OCI-LY3 (cell line): ENCODE measurements at regions not wholly inside any gene's neighbourhood (a gene's known extent, or its start where the extent isn't known, plus 50 kb on each side); places are given as distances from the start of the nearest gene placed in this dataset.
A peak's percentile ranks its signal among the peaks of the same experiment; 100 is the strongest.

Experiments
- H2AFZ ChIP-seq: fragments of 200-600, 300-600 bp; shearing (Covaris generic); 2 replicates; pipeline ENCODE4 v1.6.0; 2014; ENCODE audit warnings: antibody characterized with exemption, low read depth, low read length
- H3K27ac ChIP-seq: fragments of 200-600, 300-600 bp; sonication (generic); 2 replicates; pipeline ENCODE4 v1.5.1; 2014; ENCODE audit warnings: mild to moderate bottlenecking, low read length, moderate library complexity, mixed read lengths
- H3K27me3 ChIP-seq: fragments of 200-600, 300-600 bp; sonication (generic); 2 replicates; pipeline ENCODE4 v1.6.1; 2014; ENCODE audit warnings: low read depth, low read length, mixed read lengths
- H3K36me3 ChIP-seq: fragments of 200-600, 300-600 bp; sonication (generic); replicated peaks from 2 replicates; pipeline ENCODE3; 2014; ENCODE audit warnings: low read depth, low read length, mixed read lengths
- H3K4me1 ChIP-seq: fragments of 300-600, 200-600 bp; sonication (generic); 2 replicates; pipeline ENCODE4 v1.6.1; 2014; ENCODE audit warnings: low read length, mixed read lengths
- H3K4me2 ChIP-seq: fragments of 200-600, 300-600 bp; sonication (generic); 2 replicates; pipeline ENCODE4 v1.6.1; 2014; ENCODE audit warnings: low read length, mixed read lengths
- H3K4me3 ChIP-seq: fragments of 300-600, 200-600 bp; sonication (generic); 2 replicates; pipeline ENCODE4 v1.5.1; 2014; ENCODE audit warnings: antibody characterized with exemption, mild to moderate bottlenecking, low read length, moderate library complexity
- H3K79me2 ChIP-seq: fragments of 300-600, 200-600 bp; shearing (Covaris generic); 2 replicates; pipeline ENCODE4 v1.6.1; 2014; ENCODE audit warnings: mild to moderate bottlenecking, low read length, mixed read lengths
- H3K9ac ChIP-seq: fragments of 300-600, 200-600 bp; shearing (Covaris generic); 2 replicates; pipeline ENCODE4 v1.6.0; 2014; ENCODE audit warnings: mild to moderate bottlenecking, low read length, moderate library complexity
- H3K9me3 ChIP-seq: fragments of 200-600, 300-600 bp; shearing (Covaris generic); 2 replicates; pipeline ENCODE4 v1.6.1; 2014; ENCODE audit warnings: low read length, mixed read lengths; ENCODE audit not compliant: insufficient read depth
- H4K20me1 ChIP-seq: fragments of 200-600, 300-600 bp; sonication (generic); 2 replicates; pipeline ENCODE4 v1.6.1; 2016; ENCODE audit warnings: low read length, mixed read lengths; ENCODE audit not compliant: insufficient read depth
- CTCF ChIP-seq: fragments of 200-600, 300-600 bp; sonication (generic); IDR thresholded peaks from 2 replicates; pipeline ENCODE4 v1.5.1; 2014; ENCODE audit warnings: antibody characterized with exemption, low read length, low read depth
- EZH2phosphoT487 ChIP-seq: fragments of 200-600 bp; shearing (Covaris generic); IDR thresholded peaks from 2 replicates; pipeline ENCODE4 v1.6.1; 2018; ENCODE audit warnings: antibody characterized with exemption, mixed run types, low read depth

GRCh38 chr3:7957024-7957423 is 544.6 kb upstream of the LMCD1 start:
- H3K36me3 ChIP-seq: no peaks in the 10 kb centered on the region
- no peak overlapping the region for H3K9ac ChIP-seq
- no peak overlapping the region for H3K4me2 ChIP-seq
- no peaks in the 10 kb centered on the region for H3K79me2 ChIP-seq
- H3K4me3 ChIP-seq: no peak overlapping the region
- H4K20me1 ChIP-seq: no peaks in the 10 kb centered on the region
- H3K27me3 ChIP-seq: peaks cover 3% of the 10 kb centered on the region; the same call in 1 of the 2 replicates
- TF ChIP-seq CTCF (no peak), EZH2phosphoT487 (no peak)
- H3K4me1 ChIP-seq: no peaks in the 10 kb centered on the region
- H2AFZ ChIP-seq: no peak overlapping the region
- H3K27ac ChIP-seq: no peak overlapping the region
- H3K9me3 ChIP-seq: no peaks in the 10 kb centered on the region

DNA sequence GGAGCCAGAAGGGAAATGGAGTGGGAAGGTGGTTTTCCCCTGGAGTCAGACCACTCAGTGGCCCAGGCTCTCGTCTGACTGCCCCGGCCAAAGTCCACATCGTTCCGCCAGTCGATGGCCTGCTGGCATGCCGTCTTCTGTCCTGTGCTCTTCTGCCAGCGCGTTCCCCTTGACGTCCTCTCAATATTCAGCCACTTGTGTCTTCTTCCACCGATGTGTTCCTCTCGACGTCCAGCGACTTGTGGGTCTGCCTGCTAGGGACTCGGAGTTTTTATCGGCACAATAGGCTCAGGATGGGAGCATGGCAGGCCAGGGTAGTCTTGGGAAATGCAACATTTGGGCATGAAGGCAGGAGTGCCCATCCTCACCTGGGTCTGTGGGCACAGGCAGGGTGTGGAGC is 542.5 kb upstream of the LMCD1 start:
- Histone ChIP-seq H3K9me3 (no peaks in the 10 kb centered on the region), H3K27me3 (peaks cover 6% of the 10 kb centered on the region), H3K4me2 (no peak overlapping the region), H3K27ac (no peak overlapping the region), H3K36me3 (no peaks in the 10 kb centered on the region), H3K79me2 (no peaks in the 10 kb centered on the region), H3K9ac (no peak overlapping the region), H4K20me1 (no peaks in the 10 kb centered on the region), H3K4me1 (no peaks in the 10 kb centered on the region), H2AFZ (no peak overlapping the region), H3K4me3 (no peak overlapping the region)
- no peak for TF ChIP-seq CTCF
- TF ChIP-seq EZH2phosphoT487: no peak

DNA sequence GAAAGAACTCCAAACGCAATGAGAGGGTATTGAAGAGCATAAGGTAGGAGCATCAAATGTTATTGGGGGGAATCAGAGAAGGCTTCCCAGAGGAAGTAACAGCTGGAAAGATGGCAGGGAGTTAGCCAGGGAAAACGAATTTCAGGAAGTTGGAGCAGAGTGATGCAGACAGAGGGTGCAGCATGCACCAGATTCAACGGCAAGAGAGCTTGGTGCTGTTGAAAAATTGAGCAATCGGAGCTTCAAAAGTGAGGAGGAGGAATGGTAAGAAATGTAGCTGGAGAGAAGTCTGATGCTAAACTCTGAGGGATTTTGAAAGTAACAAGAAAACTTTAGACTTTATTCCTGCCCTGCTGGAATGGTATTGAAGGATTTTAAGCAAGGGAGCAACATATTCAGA is 541.0 kb upstream of the LMCD1 start:
- Histone ChIP-seq H3K79me2 (no peaks in the 10 kb centered on the region), H3K27ac (no peak overlapping the region), H3K9me3 (no peaks in the 10 kb centered on the region), H2AFZ (no peak overlapping the region), H3K4me1 (no peaks in the 10 kb centered on the region), H3K9ac (no peak overlapping the region), H3K4me2 (no peak overlapping the region), H3K27me3 (peaks cover 6% of the 10 kb centered on the region), H3K36me3 (no peaks in the 10 kb centered on the region), H4K20me1 (no peaks in the 10 kb centered on the region), H3K4me3 (no peak overlapping the region)
- TF ChIP-seq EZH2phosphoT487 (no peak), CTCF (no peak)

DNA sequence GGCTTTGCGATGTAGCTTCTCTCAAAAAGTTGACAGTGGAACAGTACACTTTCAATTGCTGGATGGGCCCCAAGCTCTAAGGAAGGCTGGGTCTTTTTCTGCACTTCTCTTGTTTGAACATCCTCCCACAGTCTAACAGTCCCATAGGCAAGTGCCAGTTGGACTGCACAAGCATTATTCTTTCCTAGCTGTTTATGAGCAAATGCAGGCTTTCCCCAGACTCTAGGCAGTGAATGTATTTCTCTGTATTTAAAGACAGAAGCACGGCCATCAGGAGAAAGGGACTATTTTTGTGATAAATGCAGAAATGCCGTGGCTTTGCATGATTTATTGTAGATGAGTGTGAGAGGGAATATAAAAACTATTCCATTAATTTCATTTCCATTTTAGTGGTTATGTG is 539.3 kb upstream of the LMCD1 start:
- no peak overlapping the region for H3K9ac ChIP-seq
- TF ChIP-seq EZH2phosphoT487: no peak
- TF ChIP-seq CTCF: no peak

More for the DNA sequence above, 539.3 kb upstream of the LMCD1 start:
- no peaks in the 10 kb centered on the region for H4K20me1 ChIP-seq
- H3K4me3 ChIP-seq: no peak overlapping the region
- no peak overlapping the region for H3K27ac ChIP-seq
- no peak overlapping the region for H3K4me2 ChIP-seq
- no peaks in the 10 kb centered on the region for H3K36me3 ChIP-seq
- 0 out of 2 replicates have a peak overlapping the region, but pooled peaks have one; percentile 3 for H2AFZ ChIP-seq
- H3K79me2 ChIP-seq: no peaks in the 10 kb centered on the region
- H3K27me3 ChIP-seq: peaks cover 6% of the 10 kb centered on the region
- H3K4me1 ChIP-seq: no peaks in the 10 kb centered on the region
- no peaks in the 10 kb centered on the region for H3K9me3 ChIP-seq
